Fibroblast of skin of right biceps (primary cell): ENCODE measurements at regions not wholly inside any gene's neighbourhood (a gene's known extent, or its start where the extent isn't known, plus 50 kb on each side); places are given as distances from the start of the nearest gene placed in this dataset.

ENCODE experiments used
- DNase-seq: peaks from one replicate; pipeline ENCODE4 v3.0.0-alpha.2; 2013

DNA sequence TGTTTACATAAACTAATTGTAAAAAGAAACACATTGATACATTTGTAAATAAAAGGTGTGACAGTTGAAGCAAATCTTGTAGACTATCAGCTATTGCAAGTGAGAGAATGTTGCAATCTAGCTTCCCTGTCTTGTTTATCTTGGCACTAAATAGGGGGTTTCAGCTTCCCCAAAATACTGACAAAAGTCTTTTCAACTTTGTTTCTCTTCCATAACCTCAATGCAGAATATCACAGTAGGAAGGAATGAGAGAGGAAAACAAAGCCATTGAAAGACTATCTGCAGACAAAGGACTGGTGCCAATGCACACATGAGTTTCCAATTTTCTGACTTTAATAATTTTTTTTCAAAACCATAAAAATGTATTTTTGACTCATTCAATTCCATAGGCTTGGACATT lies 886.2 kb upstream of the MGAT4C start:
- peak; percentile 56 for DNase-seq

DNA sequence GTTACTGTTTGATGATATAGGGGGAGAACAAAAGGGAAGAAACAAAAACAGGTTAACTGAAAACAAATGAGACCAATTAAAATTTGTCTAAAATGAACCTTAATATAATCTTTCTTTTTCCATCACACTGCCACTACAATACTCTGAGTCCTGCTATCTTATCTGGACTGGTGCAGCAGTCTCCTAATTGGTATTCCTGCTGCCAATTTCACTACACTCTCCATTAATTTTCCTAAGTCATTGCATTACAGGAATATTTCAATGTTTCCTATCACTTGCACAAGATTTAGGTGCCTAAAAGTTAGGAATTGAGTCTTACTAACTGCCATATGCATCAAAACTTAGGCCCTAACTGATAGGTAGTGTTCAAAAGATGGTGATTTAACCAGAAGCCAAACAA lies 884.9 kb upstream of the MGAT4C start:
- DNase-seq: no peak

DNA sequence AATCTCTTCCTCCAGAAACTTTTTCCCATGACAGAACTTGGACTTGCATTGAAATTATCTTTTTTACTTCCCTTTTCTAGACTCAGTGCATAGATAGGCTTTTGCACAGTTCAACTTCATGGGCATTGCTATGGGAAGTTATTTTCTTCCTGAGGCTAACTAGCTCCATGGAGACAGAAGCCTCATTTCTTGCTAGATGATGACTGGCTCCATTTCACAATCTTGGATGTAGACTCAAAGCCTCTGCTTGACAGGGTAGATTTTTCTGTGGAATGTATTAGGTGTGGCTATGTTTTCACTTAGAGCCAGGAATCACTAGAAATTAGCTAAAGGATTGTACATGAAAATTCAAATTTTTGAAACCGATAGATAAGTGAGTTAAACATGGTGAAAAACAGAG lies 884.1 kb upstream of the MGAT4C start:
- peak; percentile 57 for DNase-seq

DNA sequence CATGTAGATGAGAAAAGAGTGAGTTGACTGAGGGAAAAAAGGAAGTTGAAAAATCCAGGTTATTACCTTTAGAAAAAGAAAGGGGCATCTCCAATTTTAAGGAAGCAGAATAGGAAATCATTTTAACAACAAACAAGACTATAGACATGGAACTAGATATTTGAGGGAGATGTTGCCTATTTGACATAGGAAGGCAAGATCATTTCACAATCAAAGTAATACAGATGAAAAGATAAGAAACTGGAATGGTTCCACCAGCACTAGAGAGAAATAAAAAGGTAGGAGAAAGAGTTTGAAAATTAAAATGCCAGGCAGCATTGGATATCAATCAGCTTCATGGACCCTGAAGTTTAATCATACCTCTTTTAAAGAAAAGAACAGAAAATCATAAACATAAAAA lies 881.0 kb upstream of the MGAT4C start:
- DNase-seq: no peak

DNA sequence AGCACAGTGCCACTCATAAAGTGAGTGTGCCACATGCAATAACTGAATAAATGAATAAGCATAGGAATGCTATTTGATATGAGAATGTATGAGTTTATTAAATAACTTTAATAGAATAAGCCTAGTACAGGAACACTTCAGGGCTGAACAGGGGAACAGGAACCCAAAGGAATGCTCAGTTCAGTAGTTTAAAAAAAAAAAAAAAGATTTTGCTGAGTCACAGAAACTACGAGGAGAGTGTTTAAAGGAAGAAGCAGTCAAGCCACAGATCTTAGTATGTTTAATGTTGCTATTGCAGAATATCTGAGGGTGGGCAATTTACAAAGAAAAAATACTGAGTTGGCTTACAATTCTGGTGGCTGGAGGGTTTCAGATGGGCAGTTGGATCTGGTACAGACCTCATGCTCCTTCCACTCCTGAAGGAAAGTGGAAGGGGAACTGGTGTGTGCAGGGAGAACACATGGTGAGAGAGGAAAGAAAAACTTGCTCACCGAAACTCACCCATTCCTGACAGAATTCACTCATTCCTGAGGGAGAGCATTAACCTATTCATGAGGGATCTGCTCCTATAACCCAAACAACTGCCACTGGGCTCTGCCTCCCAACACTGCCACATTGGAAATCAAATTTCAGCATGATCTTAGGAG lies 880.3 kb upstream of the MGAT4C start:
- peak; percentile 60 for DNase-seq

DNA sequence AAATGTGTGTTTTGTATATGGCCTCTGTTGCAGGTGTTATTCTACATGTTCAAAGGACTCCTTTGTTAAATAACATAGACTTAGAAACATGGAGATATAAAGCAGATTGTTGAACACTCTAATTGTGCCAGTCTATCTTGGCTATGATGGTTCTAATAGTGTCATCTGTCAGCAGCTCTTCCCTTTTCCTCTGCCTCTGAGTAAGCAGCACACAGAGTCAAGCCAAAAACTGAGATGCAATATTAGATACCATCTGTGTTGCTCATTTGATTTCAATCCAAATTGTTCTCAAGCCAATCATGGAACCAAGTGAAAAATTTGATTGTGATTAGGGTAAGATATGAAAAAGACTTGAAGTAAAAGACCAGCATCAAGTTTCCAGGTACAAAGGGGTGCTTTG lies 871.1 kb upstream of the MGAT4C start:
- DNase-seq: peak; percentile 81

DNA sequence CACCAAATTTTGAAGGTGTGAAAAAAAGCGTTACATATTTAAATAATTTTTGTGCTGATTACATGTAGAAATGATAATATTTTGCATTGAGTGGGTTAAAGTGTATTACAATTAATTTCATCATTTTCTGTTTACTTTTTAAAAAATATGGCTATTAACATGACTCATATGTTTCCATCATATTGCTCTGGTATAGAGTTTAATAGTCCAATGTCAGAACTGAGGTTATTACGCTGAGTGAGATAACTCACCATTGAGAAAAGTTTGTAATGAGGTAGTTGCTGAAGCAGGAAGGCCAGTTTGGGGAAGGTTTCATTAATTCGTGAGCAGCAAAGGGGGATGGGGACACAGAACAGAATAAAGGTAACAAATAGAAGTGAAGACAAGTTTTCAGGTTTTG lies 865.7 kb upstream of the MGAT4C start:
- no peak for DNase-seq

DNA sequence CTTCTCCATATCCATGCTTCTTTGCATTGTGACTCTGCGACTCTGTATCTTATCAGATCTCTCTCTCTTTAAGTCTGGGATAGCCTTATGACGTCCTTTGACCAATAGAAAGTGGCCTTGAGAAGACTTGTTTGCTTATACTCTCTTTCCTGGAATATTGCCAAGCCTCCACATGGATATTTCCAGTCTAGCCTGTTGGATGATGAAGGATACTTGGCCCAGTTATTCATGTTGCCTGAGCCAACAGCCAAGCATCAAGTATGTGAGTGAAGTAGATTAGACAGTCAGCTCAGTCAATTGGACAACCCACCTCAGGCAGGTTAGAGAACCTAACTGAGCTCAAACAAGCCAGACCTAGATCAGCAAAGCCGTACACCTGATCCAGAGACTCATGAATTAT lies 864.2 kb upstream of the MGAT4C start:
- peak; percentile 15 for DNase-seq

DNA sequence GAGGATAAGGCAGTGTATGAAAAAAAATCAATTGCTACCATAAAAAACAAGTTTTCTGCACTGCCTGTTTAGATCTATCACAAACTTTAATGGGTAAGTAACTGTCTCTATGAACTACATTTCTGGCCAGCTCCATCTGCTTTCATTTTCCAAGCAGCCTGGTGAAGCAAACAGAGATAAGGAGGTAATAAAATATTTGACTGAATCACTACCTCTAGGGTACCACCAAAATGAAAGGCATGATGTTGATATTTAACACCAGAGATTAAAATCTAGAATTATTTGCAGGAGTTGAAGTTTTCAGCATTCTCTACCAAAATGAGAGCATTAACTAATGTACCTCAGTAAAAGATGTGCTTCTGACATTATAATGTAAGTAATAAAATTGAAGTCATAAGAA lies 863.5 kb upstream of the MGAT4C start:
- no peak for DNase-seq

DNA sequence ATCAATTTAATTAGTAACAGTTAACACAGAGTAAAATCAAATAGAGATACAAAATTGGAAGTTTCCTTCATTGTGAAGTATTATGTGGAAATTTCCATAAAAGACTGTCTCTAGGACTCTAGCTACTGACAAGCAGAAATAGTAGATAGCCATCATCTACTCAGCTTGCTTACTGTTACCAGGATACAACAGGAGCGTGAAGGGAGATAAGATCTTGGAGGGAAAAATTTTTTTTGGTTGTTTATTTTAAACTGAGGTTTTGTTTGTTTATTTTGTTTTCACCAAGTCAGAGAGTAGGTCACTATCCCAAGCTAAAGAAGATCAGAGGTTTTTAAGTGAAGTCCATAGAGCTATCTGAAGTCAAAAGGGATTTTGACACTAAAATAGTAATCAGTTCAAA lies 861.3 kb upstream of the MGAT4C start:
- DNase-seq: no peak

DNA sequence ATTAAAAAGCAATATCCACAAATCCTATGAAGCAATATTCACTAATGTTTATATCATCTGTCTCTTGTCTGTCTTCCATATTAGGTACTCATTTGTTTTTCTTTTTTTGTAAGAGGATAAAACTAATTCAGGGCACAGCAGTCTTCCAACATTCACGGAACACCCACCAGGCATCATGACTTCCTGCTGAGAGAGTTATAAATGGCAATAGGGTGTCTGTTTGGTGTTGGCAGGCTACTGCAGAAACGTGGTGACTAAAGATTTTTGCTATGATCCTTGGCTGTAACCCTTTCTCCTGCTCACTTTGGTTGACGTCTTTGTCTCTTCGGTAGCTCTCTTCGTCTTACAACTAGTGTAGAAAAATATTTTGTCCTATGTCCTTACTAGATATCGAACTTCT lies 860.6 kb upstream of the MGAT4C start:
- no peak for DNase-seq

DNA sequence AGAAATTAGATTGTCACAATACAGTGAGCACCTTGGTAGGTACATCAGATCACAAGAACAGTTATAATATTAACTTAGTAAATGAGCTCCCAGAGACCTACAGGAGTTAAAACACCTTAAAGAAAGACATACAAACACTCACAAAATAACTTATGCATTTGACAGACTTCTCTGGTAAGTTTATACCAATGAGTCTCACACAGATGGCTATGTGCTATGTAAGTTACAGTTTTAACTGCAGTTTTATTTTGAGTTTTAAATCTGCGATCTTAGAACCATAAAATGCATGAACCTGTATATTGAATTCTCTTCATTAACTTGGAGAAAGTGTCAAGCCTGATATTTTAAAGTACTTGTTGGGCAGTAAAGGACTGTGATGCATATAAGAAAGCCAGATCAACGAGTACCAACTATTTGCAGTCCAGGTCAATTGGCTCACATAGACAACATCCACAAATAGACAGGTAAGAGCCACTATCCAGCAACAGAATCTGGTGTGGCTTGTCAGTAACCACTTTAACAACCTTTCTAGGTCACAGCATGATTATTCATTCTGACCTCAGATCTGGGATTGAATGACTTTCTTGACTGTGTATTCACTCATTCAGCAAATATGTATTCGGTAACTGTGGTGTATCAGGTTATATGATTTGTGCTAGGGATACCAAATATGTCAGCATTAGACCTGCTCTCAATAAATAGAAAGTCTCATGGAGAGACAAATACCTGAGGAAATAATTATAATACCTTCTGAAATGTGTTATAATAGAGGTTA lies 856.6 kb upstream of the MGAT4C start:
- no peak for DNase-seq

DNA sequence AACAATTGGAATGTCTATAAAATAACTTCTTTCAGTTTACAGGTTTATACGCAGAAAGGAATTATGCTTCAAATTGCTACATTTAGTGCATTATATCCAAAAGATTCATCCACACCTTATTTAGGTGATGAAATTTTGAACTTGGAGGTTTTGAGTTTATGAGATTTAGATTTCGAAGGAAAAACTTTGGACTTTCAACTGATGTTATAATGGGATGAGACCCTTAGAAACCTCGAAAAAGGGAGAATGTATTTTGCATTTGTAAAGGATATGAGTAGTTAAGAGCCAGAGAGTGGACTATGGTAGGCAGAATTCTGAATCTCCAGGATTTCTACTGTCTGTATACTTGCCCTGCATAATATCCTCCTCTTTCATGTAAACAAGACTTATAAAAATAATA lies 851.6 kb upstream of the MGAT4C start:
- no peak for DNase-seq

DNA sequence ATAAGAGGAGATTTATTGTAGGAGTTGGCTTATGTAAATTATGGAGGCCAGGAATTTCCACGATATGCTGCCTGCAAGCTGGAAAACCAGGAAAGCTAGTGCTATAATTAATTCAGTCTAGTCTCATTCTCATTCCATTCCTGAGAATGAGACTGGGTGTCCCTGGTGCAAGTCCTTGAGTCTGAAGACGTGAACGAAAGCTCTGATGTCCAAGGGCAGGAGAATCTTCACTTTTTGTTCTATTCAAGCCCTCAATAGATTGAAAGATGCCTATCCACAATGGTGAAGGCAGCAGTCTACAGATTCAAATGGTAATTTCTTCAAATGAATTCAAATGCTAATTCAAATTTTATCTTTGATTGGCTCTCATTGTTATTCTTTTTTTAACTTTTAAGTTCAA lies 851.1 kb upstream of the MGAT4C start:
- DNase-seq: no peak

DNA sequence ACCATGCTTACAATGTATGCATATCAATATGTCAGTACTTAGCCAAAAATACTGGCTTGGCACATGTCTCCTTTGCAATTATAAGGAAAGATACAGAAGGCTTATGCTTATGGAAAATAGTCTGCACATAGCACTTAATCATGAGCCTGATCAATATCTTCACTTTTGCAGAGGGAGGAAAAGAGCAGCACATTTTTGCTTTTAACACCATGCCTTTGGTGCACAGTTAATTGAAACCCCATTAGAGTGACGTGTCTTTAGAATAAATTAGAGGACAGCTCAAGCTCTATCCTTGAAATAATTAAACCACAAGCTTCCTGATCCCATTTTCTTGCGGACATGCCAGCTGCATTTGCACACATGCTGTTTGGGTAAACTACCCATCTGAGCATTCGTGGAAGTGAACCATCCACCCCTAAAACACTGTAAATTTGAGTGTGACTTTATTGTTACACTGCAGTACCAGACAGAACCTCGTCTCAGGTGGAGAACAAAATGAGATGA lies 839.9 kb upstream of the MGAT4C start:
- peak; percentile 33 for DNase-seq

DNA sequence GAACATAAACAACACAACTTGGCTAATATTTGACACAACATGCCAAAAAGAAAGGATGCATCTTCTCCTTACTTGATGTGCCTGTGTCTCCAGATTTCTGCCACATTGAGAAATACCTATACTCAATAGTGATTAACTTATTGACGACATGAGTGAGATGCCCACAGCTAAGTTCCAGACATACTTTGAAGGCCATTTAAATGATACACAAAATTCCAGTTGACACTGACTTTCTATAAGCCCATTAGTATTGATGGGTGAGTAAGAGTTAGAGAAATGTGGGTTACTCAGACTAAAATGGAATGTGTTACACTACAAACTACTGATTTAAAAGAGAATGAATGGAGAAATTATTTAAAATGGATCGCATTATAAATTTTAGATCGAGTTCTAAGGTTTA lies 838.2 kb upstream of the MGAT4C start:
- peak; percentile 82 for DNase-seq

DNA sequence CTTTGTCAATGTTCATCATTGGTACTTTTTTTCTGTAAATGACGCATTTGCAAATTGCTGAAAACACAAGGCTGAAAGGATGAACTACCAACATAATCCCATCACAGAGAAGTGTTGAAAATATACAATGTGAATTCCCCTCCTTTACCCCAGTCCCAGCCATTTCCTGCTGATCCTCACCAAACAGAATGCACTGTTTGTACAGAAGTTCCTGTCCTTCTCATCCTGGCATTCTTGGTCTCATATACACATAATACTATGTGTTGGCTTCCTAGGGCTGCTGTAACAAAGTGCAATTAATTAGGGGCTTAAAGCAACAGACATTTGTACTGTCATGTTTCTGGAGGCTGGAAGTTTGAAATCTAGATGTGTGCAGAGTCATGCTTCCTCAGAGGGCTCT lies 836.2 kb upstream of the MGAT4C start:
- no peak for DNase-seq

DNA sequence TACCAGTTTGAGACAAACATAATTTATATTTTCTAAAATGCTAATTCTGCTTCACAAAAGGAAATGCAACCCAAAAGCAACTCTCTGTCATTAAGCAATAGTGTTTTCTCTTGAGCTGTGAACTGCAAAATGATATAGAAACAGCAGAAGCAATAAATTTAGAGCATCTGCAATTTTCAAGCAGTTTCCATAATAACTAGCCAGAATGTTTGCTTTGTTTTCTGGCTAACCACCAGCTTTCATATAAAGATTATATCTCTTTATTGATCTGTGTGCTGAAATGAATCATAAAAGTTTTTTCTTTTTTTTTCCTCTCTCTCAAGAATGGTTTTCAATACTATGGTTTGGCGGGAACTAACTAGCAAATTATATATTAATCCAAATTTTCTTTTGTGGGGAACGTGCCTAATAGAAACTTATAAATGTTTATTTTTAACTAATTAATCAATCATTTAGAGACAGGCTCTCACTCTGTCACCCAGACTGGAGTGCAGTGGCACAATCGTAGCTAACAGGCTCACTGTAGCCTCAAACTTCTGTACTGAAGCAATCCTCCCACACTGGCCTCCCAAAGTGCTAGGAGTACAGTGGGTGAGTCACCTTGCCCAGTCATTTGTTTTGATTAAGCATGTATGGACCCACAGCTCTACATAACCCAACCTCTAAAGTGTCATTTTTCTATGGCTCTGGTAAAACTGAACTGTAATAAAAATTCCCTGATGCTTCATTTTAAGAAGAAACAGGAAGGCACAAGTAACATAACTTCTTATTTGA lies 830.1 kb upstream of the MGAT4C start:
- DNase-seq: peak; percentile 49

DNA sequence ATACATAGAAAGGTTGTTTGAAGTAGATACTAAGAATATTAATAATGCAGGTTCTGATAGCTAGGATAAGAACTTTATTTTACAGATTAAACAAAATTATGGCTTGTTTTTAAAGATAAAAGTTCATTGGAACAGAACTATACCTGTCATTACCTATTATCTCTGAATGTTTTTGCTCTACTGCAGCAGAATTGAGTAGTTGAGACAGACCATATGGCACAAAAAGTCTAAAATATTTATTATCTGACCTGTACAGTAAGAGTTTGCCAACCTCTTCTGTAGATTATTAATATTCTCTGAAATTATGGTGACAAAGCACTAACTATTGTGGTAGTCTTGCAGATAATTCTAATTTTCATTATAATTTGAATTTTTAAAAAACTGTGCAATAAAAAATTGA lies 829.1 kb upstream of the MGAT4C start:
- DNase-seq: no peak

DNA sequence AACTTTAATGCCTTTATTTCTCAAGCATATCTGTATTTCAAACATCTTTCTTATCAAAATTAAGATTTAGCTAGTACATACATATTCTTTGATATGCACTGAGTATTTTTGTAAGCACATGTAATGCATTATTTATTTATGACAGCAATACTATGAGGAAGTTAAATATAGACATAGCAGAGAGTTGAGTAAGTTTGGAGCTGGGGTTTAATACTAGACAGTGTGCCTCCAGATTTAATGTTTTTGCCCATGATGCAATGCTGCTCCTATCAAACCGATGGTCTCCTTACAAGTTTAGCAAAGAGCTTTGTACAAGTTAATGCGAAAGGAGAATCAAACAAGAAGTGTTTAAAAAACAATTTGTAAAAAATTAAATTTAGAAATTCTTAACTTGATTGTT lies 826.6 kb upstream of the MGAT4C start:
- peak; percentile 23 for DNase-seq

DNA sequence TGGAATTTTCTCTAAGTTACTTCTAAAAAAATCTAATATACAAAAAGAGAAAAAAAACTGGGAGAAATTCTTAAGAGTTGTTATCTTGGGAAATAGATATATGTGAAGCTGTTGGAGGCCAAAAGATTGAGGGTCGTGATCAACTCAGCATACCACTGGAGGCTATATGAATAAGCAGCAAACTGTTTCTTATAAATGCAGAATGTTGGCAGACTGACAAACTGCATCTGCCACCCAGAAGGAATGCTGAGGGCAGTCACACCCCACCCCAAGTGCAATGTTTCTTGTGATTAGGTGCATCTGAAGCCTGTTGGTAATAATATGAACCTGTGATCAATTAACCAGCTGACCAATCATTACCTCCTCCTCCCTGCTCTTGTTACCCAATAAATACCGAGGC lies 818.6 kb upstream of the MGAT4C start:
- peak; percentile 17 for DNase-seq

DNA sequence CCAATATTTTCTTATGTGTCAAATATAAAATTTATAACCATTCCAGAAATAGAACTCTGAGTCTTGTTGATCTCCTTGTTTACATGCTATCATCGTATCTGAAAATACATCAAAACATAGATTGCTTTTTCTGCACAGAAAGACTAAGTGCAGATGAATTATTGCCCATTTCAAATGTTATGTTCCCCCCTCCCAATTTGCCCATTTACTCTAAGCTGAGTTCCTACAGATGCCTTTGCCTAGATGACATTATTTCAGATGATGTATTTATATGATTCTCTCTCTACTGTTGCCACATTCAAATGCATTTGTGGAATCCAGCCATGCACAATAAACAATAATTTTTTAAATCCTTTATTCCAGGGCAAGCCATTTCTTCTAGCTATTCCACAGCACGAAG lies 810.1 kb upstream of the MGAT4C start:
- no peak for DNase-seq

DNA sequence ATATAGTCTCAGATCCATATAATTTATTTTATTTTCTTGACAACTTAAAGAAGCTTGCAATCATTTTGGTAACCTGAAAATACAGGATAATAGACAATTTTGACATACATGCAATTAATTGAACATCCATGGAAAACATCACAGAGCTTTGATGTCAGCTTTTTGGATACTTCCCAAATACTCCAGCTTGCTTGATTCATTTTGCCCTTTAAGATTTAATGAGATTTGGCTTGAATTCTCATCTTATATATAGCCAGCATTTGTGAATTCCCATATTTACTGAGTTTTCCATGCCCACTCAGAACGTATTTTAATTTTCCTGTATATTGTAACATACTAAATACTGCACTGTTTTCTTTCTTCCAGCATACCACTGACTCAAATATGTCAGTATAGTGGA lies 803.0 kb upstream of the MGAT4C start:
- no peak for DNase-seq

DNA sequence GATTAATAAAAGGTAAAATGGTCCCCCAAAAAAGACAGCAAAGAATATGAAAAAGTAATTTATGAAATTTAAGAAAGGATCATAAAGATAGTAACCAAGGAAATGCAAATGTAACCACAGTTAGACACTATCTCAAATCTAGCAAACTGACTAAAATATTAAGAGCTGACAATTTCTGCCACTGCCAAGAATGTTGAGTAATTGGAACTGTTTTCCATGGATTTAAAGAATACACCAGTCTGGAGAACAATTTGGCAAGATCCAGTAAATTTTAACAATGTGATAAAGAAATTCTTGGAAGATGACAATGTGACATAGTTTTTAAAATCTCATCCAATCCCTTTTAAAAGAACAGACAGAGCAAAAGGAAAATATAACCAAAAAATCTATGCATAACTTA lies 798.0 kb upstream of the MGAT4C start:
- peak; percentile 48 for DNase-seq
